Activated CD4-positive, alpha-beta T cell treated with anti-CD3 and anti-CD28 coated beads, Interleukin-2, amount 10 ng/mL, durations not matched to agents 7 days and 5 days (primary cell): ENCODE measurements at regions not wholly inside any gene's neighbourhood (a gene's known extent, or its start where the extent isn't known, plus 50 kb on each side); places are given as distances from the start of the nearest gene placed in this dataset.

Experiments
- CTCF ChIA-PET: fragments of 350-600 bp; sonication (Branson Sonifier 250); formaldehyde crosslinking; loops from one replicate; lab custom pipeline; 2021; ENCODE audit warnings: antibody characterized with exemption; lab: Charles Lee
- POLR2A ChIA-PET: fragments of 350-600 bp; sonication (Branson Sonifier 250); formaldehyde crosslinking; loops from one replicate; lab custom pipeline; 2021; ENCODE audit warnings: antibody characterized with exemption; lab: Charles Lee
- DNase-seq: peaks from one replicate; pipeline ENCODE4 v3.0.0-alpha.2; 2020
- H3K27ac Mint-ChIP-seq: one replicate; pipeline ENCODE4 v1.8.0; 2021; ENCODE audit warnings: mild to moderate bottlenecking, moderate library complexity, mixed read lengths
- H3K27me3 Mint-ChIP-seq: one replicate; pipeline ENCODE4 v1.8.0; 2021; ENCODE audit warnings: mixed read lengths
- H3K36me3 Mint-ChIP-seq: one replicate; pipeline ENCODE4 v1.8.0; 2021; ENCODE audit warnings: low read depth, mixed read lengths
- H3K4me1 Mint-ChIP-seq: one replicate; pipeline ENCODE4 v1.8.0; 2021; ENCODE audit warnings: mixed read lengths
- H3K4me3 Mint-ChIP-seq: one replicate; pipeline ENCODE4 v1.8.0; 2021; ENCODE audit warnings: mild to moderate bottlenecking, moderate library complexity, mixed read lengths
- H3K9me3 Mint-ChIP-seq: one replicate; pipeline ENCODE4 v1.8.0; 2021; ENCODE audit warnings: mixed read lengths

DNA sequence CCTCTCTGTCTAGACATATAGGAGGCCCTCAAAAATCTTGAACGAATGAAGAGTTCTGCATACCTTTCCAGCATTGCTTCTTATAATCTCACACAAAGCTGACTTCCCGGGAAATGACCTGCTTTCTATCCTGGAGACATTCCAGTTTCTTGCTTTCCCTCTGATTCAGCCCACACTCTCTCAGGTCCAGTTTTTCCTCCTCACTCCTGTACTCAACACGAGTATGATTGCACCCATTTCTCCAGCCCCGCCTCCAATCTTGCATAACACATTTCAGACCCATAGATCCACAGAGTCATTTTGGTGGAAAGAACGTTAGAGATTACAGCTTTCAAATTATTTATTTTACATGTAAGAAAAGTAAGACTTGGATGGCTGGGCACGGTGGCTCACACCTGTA, 127.5 kb upstream of the TLR3 start:
- H3K27me3 Mint-ChIP-seq: peaks cover 3% of the 10 kb centered on the region
- H3K9me3 Mint-ChIP-seq: no peaks in the 10 kb centered on the region
- H3K4me1 Mint-ChIP-seq: no peaks in the 10 kb centered on the region
- ChIA-PET POLR2A (interaction anchor here (0.6 kb wide), 1 partner anchor 248 kb away, joined by 4 read pairs; no protein-coding TSS in a partner anchor), CTCF (no interaction called here)
- H3K27ac Mint-ChIP-seq: no peak overlapping the region
- H3K4me3 Mint-ChIP-seq: no peak overlapping the region
- DNase-seq: no peak
- H3K36me3 Mint-ChIP-seq: no peaks in the 10 kb centered on the region

DNA sequence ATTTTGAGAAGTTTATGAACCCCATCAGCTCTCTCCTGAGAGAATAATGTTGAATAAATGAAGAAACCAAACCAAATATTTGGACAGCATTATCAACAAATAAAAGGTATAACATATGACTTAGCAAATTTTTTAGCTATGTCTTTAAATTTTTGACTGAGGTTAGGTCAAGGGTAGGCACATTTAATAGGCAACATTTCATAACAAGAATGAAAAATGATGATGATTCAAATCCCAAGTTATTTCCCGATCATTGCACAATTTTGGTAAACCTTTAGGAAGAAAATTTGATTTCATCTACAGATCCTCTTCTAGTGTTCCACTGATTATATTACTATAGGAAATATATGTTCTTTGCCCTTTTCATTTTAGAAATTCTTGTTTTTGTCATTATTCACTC, 123.7 kb upstream of the TLR3 start:
- H3K27me3 Mint-ChIP-seq: no peaks in the 10 kb centered on the region
- no peak overlapping the region for H3K27ac Mint-ChIP-seq
- ChIA-PET CTCF (no interaction called here), POLR2A (no interaction called here)
- H3K4me1 Mint-ChIP-seq: no peaks in the 10 kb centered on the region
- no peak overlapping the region for H3K4me3 Mint-ChIP-seq
- no peaks in the 10 kb centered on the region for H3K9me3 Mint-ChIP-seq
- no peak for DNase-seq
- no peaks in the 10 kb centered on the region for H3K36me3 Mint-ChIP-seq

DNA sequence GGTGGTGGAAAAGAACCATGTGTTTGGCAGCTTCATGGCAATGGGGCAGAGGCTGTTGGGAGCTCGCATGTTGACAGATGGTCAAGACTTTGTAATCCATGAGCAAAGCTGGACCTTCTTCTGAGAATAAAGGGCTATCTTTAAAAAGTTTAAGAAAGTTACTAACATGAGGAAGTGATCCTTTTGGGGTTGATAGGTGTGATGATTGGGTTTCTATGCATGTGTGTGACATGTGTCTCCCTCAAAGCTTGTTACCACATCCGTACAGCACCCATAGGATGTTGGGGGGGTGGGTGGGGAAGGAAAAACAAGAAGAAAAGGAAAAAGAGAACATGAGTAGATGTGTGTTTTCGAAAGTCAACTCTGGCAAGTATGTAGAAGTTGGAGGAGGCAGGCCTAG, 123.0 kb upstream of the TLR3 start:
- ChIA-PET POLR2A (no interaction called here), CTCF (no interaction called here)
- H3K9me3 Mint-ChIP-seq: no peaks in the 10 kb centered on the region
- no peaks in the 10 kb centered on the region for H3K27me3 Mint-ChIP-seq
- DNase-seq: no peak
- H3K27ac Mint-ChIP-seq: no peak overlapping the region
- H3K4me3 Mint-ChIP-seq: no peak overlapping the region
- no peaks in the 10 kb centered on the region for H3K4me1 Mint-ChIP-seq
- H3K36me3 Mint-ChIP-seq: no peaks in the 10 kb centered on the region

DNA sequence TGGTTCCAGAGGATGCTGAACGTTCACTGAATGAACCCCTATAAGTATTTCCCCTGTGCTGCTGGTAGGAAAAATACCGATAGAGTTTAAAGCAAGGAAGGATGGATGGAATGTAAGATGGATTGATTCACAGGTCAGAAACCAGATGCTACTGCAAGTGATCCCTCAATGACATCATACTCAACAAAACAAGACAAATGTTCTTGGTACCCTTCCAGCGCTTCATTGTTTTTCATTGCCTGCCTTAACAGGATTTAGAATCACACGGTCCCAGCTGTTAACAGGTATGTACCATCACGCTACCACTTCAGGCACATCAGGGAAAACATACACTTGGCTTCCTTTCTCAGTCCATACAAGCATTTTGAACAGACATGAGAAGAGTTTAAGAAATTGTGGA, 118.1 kb upstream of the TLR3 start:
- H3K27ac Mint-ChIP-seq: no peak overlapping the region
- no peaks in the 10 kb centered on the region for H3K9me3 Mint-ChIP-seq
- H3K4me3 Mint-ChIP-seq: no peak overlapping the region
- ChIA-PET CTCF (no interaction called here), POLR2A (no interaction called here)
- H3K27me3 Mint-ChIP-seq: no peaks in the 10 kb centered on the region
- DNase-seq: no peak
- no peaks in the 10 kb centered on the region for H3K36me3 Mint-ChIP-seq
- H3K4me1 Mint-ChIP-seq: no peaks in the 10 kb centered on the region

DNA sequence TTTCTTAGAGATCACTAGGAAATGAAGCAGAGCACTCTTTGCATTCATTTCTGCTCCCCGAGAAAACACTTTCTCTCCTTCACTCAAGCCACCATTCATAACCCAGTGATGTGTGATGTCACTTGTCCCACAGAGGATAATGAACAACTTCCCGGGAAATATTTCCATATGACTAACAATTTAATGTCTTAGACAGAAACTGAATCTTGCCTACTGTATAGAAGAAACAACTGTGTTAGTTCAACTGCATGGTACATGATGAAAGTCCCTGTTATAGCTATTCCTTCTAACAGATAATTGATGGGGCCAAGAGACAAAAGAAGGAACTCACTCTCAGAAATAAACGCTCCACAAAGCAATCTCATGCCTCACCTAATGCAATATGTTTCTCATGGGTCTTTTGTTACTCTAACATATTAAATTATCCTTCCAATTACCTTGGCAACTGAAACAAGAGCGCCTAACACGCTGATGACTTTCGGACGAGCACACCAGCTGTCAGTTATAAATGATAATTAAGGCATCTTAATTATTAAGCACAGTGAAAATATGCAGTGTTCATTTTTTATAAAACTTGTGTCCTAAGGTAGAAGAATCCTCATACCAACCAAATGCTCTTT, 113.7 kb upstream of the TLR3 start:
- no peaks in the 10 kb centered on the region for H3K36me3 Mint-ChIP-seq
- H3K27me3 Mint-ChIP-seq: no peaks in the 10 kb centered on the region
- no peak overlapping the region for H3K27ac Mint-ChIP-seq
- DNase-seq: no peak
- ChIA-PET CTCF (no interaction called here), POLR2A (no interaction called here)
- H3K4me1 Mint-ChIP-seq: no peaks in the 10 kb centered on the region
- H3K9me3 Mint-ChIP-seq: no peaks in the 10 kb centered on the region
- no peak overlapping the region for H3K4me3 Mint-ChIP-seq

DNA sequence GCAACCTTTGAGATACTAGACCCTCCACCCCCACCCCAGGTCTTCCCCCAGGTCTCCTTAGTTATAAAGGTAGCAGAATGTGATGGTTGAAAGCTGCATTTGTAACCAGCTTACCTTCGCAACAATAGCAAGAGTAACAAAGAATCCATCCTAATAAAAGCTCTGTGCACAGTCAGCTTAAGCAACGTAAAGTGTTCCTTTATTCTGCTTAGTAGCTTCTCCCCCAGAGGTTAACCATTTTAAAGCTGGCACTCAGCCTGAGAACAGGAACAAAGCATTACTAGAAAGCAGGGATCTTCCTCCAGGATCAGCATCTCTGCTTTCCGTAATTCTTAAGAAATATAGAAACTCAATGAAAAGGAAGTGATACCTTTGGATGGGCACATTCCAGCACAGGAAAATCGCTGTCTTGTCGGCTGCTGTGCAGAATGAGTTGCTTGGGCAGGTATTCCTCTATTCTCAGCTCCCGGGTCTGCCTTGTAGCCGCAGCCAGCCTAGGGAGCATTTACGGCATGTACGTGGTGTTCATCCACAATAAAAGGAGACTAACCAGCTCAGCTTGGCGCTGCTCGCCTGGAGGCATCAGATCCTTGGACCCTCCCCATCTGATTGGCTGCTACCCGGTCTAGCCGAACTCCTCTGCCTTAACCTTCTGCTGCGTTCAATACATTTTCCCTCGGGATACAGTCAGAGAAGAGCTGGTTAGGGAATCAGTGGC, 113.0 kb upstream of the TLR3 start:
- no peak overlapping the region for H3K4me3 Mint-ChIP-seq
- no peaks in the 10 kb centered on the region for H3K9me3 Mint-ChIP-seq
- CTCF ChIA-PET: no interaction called here
- no peak for DNase-seq
- H3K4me1 Mint-ChIP-seq: no peaks in the 10 kb centered on the region
- no peaks in the 10 kb centered on the region for H3K36me3 Mint-ChIP-seq
- no peaks in the 10 kb centered on the region for H3K27me3 Mint-ChIP-seq
- H3K27ac Mint-ChIP-seq: no peak overlapping the region
- POLR2A ChIA-PET: no interaction called here

DNA sequence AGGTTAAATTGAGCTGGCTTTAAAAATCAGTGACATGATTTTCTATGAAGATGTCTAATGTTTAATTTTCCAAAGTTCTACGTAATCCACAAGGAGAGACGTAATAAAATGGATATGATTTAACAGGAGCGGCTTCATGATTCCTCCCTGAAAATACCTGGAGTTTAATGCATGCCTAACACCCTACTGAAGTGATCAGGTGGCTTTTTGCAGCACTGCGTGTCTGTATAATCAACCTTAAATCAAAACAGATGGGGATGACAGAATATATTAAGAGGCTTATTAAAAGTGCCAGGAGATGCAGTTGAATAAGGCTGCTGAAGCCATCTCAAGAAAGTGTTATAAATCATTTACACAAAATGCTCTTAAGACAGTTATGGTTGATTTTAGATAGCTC, 112.4 kb upstream of the TLR3 start:
- no peaks in the 10 kb centered on the region for H3K9me3 Mint-ChIP-seq
- H3K27ac Mint-ChIP-seq: no peak overlapping the region
- no peaks in the 10 kb centered on the region for H3K36me3 Mint-ChIP-seq
- H3K27me3 Mint-ChIP-seq: no peaks in the 10 kb centered on the region
- no peaks in the 10 kb centered on the region for H3K4me1 Mint-ChIP-seq
- H3K4me3 Mint-ChIP-seq: no peak overlapping the region
- no peak for DNase-seq
- ChIA-PET POLR2A (no interaction called here), CTCF (no interaction called here)

DNA sequence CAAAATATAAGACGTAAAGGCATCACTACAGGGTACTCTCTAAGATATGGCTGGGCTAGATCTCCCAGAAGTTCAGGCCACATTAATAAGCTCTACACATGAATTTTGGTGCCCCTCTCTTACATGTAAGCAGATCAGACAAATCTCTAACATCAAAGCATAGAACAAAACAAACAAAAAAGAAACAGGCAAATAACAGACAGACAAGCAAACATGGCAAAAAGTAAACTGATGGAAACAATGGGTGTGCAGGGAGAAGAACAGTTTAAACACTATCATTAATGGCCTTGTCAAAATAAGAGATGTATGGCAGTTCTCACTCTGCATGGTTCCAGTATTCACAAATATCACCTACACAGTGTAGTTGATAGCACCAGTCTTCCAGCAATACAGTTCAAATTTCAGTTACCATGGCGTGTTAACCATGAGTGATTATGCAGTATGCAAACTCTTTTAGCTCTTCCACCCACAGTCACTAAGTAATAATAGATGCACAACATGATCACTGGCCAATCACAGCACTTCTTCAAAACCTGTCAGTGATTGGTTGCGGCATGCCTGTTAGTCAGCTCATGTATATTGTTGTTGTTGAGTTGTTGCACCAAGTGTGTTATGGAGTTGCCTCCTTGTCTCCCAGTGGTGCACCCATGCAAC, 110.7 kb upstream of the TLR3 start:
- H3K27ac Mint-ChIP-seq: no peak overlapping the region
- CTCF ChIA-PET: interaction anchor here (0.6 kb wide), 1 partner anchor 758 kb away, joined by 3 read pairs; no protein-coding TSS in a partner anchor

DNA sequence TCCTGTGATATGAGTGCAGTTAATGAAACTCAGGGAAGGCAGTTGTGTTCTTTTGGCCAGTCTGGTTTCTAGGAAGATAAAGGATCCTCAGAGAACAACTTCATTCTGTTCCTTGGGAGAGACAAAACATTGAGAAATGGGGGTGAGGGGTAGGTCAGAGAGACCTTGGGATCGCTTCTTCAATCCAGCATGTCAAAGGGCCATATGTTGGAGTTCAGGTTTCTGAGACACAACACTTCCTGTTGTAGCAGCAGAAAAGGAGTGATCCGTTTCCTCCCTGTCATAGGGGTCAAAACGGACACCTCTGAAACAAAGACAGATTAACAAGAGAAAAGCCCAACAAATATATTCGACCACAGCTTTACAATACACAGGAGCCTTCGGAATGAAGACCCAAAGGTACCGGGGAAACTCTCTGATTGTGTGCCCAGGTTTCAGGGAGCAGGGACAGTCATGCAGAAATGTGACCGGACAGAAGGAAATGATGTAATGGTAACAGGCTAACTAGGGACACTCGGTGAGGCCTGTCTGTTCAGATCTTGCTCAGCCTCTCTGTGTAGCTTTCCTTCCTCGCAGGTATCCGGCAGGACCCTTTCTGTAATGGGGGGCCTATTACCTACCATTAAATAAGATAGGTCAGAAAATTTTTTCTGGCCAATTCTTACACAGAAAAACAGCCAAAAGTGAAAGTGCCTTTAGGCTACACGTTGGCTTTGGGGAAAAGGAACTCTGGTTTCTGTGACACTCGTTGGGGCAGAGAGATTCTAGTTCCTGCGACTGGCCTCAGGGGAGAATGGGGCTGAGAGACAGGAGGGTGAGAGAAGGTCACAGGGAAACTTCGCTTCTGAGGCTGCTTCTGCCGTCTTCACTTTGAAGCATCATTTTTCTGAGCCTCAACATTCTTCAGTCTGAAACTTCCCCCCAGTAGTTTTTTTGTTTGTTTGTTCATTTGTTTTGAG, 103.3 kb upstream of the TLR3 start:
- H3K27ac Mint-ChIP-seq: no peak overlapping the region
- H3K4me3 Mint-ChIP-seq: no peak overlapping the region
- ChIA-PET CTCF (no interaction called here), POLR2A (no interaction called here)
- H3K36me3 Mint-ChIP-seq: no peaks in the 10 kb centered on the region
- H3K9me3 Mint-ChIP-seq: no peaks in the 10 kb centered on the region
- H3K27me3 Mint-ChIP-seq: peaks cover 4% of the 10 kb centered on the region
- H3K4me1 Mint-ChIP-seq: no peaks in the 10 kb centered on the region
- DNase-seq: no peak

More for the DNA sequence above, 110.7 kb upstream of the TLR3 start:
- DNase-seq: no peak
- Mint-ChIP-seq H3K9me3 (no peaks in the 10 kb centered on the region), H3K4me1 (no peaks in the 10 kb centered on the region), H3K36me3 (no peaks in the 10 kb centered on the region), H3K4me3 (no peak overlapping the region), H3K27me3 (peaks cover 4% of the 10 kb centered on the region)
- POLR2A ChIA-PET: no interaction called here

DNA sequence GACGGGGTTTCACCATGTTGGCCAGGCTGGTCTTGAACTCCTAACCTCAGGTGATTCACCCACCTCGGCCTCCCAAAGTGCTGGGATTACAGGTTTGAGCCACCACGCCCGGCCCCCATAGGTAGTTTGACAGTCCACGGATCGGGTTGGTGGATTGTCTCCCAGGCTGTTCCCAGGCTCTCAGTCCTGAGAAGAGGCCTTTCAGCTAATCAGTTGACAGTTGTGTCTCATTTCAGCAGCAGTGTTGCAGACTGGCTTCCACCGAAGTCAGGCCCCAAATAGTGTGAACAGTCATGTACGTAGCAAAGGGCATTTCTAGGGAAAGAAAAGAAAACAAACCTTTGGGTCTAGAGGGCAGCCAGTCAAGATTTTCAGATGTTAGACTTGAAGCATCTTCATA, 102.4 kb upstream of the TLR3 start:
- POLR2A ChIA-PET: no interaction called here

DNA sequence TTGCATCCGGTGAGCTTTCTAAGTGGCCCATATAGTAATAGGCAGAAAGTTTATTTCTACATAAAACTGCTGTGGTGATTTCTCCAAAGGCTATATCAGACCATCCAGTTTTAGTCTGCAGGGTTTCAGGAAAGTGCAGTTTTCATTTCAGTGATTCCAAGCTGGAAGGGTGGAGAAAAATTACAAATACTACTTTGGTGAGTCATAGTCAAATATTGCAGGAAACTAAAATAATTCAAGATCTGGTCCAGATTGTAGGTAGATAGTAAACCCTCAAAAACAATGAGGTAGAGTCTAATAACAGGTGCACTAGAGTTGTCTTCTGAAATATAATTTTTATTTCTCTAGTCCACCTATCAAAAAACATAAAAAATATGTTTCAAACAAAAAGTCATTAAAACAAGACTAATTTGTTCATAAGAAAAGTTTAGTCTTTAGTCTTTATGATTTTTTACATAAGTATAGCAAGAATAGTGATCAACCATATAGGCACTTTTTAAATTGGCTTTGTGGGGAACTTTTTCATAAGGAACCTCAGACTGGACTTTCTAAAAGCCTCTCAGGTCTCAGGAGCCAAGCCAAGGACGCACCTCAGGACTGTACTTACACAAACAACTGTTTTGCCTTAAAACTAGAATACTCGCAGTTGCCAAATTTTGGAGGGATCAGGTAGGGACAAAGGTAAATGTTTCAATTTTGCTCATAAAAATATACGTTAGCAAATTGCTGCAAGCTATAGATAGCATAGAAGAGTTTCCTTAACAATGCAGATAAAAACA, 101.8 kb upstream of the TLR3 start:
- ChIA-PET POLR2A (no interaction called here), CTCF (no interaction called here)
- H3K4me3 Mint-ChIP-seq: no peak overlapping the region

More for the DNA sequence above, 102.4 kb upstream of the TLR3 start:
- CTCF ChIA-PET: no interaction called here
- no peak for DNase-seq
- Mint-ChIP-seq H3K27me3 (peaks cover 4% of the 10 kb centered on the region), H3K27ac (no peak overlapping the region), H3K4me1 (no peaks in the 10 kb centered on the region), H3K4me3 (no peak overlapping the region), H3K36me3 (no peaks in the 10 kb centered on the region), H3K9me3 (no peaks in the 10 kb centered on the region)

DNA sequence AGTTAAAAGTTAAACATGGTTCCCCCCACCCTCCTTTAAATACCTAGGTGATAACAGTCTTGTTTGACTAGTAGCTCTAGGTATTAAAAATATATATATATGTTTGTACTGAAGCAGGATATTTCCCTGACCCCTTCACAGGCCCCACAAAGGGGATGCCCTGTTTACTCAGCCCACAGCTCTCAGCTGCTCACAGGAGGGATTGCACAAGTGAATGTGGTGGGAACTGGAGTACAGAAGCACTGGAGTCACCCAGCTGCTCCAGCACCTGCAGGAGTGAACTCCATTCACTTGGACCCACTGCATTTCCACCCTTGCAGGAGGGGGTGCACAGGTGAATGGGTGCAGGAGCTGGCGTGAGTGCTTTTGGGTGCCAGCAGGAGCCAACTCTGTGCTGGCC, 99.3 kb upstream of the TLR3 start:
- no peak for DNase-seq
- ChIA-PET POLR2A (no interaction called here), CTCF (interaction anchor here (1.1 to 2.0 kb wide), 2 partner anchors 9 to 47 kb away, joined by 4 to 5 read pairs; no protein-coding TSS in a partner anchor)
- H3K4me3 Mint-ChIP-seq: no peak overlapping the region
- no peaks in the 10 kb centered on the region for H3K9me3 Mint-ChIP-seq
- no peak overlapping the region for H3K27ac Mint-ChIP-seq
- no peaks in the 10 kb centered on the region for H3K4me1 Mint-ChIP-seq
- H3K36me3 Mint-ChIP-seq: no peaks in the 10 kb centered on the region
- H3K27me3 Mint-ChIP-seq: no peaks in the 10 kb centered on the region

More for the DNA sequence above, 101.8 kb upstream of the TLR3 start:
- DNase-seq: no peak
- H3K36me3 Mint-ChIP-seq: no peaks in the 10 kb centered on the region
- no peak overlapping the region for H3K27ac Mint-ChIP-seq
- no peaks in the 10 kb centered on the region for H3K9me3 Mint-ChIP-seq
- H3K27me3 Mint-ChIP-seq: peaks cover 2% of the 10 kb centered on the region
- H3K4me1 Mint-ChIP-seq: no peaks in the 10 kb centered on the region
